ENCODE measurements at regions not wholly inside any gene's neighbourhood (a gene's known extent, or its start where the extent isn't known, plus 50 kb on each side); places are given as distances from the start of the nearest gene placed in this dataset.

DNA sequence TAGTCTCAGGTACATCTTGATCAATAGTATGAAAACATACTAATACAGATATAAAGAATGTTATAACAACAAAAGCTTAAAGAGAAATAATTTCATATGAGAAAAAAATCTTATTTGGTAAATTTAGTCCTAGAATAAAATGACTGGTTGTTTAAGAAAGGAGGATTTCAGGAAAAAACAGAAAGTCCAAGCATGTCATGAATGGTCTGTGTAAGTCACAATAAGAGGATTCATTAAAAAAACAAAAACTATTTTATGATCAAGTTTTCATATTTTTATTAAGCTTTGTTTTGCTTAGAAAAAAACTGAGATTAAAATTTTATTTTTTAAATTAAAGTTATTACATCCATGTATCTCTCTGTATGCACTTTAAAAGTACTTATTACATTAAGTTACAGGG is 353.9 kb upstream of the SPHKAP start:
- TF ChIP-seq POLR2A (IDR thresholded peaks at IDR 0.05) (no peak), EP300 (IDR thresholded peaks at IDR 0.05) (no peak), POLR2AphosphoS5 (IDR thresholded peaks at IDR 0.05) (no peak)
- TF ChIP-seq, protein P1, sequence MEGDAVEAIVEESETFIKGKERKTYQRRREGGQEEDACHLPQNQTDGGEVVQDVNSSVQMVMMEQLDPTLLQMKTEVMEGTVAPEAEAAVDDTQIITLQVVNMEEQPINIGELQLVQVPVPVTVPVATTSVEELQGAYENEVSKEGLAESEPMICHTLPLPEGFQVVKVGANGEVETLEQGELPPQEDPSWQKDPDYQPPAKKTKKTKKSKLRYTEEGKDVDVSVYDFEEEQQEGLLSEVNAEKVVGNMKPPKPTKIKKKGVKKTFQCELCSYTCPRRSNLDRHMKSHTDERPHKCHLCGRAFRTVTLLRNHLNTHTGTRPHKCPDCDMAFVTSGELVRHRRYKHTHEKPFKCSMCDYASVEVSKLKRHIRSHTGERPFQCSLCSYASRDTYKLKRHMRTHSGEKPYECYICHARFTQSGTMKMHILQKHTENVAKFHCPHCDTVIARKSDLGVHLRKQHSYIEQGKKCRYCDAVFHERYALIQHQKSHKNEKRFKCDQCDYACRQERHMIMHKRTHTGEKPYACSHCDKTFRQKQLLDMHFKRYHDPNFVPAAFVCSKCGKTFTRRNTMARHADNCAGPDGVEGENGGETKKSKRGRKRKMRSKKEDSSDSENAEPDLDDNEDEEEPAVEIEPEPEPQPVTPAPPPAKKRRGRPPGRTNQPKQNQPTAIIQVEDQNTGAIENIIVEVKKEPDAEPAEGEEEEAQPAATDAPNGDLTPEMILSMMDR (IDR thresholded peaks at IDR 0.05): no peak
